ENCODE measurements at regions not wholly inside any gene's neighbourhood (a gene's known extent, or its start where the extent isn't known, plus 50 kb on each side); places are given as distances from the start of the nearest gene placed in this dataset.
"Not testable (repeated sequence)": the region's sequence is repeated elsewhere in the genome, so short reads cannot be mapped to it uniquely, and the experiment has no call there.

DNA sequence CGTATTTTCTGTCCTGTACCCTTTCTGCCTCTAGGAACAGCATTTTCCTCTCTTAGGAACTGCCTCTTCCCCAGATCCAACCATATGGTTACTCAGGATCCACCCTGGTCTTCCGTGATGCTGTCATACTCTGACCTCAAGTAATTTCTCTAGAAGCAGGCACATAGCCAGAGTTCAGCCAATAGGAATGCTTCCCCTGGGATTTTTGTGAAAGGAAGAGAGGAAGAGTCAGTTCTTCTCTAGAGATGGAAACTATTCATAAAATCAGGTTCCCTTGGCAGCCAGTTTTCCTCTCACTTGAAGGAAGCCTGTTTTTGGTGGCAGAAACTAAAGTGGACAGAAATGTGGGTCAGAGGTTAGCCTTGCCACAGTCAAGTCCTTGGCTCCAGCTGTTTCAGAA lies 400.1 kb upstream of the PCSK5 start:
- intact Hi-C loops (cut with DNase I; ENCODE audit: low total_unique reads): no loop called here
- no peaks in the 10 kb centered on the region for H3K27me3 ChIP-seq
- TF ChIP-seq, protein P1, sequence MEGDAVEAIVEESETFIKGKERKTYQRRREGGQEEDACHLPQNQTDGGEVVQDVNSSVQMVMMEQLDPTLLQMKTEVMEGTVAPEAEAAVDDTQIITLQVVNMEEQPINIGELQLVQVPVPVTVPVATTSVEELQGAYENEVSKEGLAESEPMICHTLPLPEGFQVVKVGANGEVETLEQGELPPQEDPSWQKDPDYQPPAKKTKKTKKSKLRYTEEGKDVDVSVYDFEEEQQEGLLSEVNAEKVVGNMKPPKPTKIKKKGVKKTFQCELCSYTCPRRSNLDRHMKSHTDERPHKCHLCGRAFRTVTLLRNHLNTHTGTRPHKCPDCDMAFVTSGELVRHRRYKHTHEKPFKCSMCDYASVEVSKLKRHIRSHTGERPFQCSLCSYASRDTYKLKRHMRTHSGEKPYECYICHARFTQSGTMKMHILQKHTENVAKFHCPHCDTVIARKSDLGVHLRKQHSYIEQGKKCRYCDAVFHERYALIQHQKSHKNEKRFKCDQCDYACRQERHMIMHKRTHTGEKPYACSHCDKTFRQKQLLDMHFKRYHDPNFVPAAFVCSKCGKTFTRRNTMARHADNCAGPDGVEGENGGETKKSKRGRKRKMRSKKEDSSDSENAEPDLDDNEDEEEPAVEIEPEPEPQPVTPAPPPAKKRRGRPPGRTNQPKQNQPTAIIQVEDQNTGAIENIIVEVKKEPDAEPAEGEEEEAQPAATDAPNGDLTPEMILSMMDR (IDR thresholded peaks at IDR 0.05): no peak
- TF ChIP-seq POLR2A (IDR thresholded peaks at IDR 0.05) (no peak), EP300 (IDR thresholded peaks at IDR 0.05) (no peak), POLR2AphosphoS5 (IDR thresholded peaks at IDR 0.05) (no peak)
- DNase-seq: no peak
- H3K4me1 ChIP-seq: no peaks in the 10 kb centered on the region
- H3K9me3 ChIP-seq: no peaks in the 10 kb centered on the region
- H3K27ac ChIP-seq: no peak overlapping the region
- WGBS, 5 donors: 51 to 65% (median 58%) methylated on average over 2 of the region's 2 CpGs
- no peak overlapping the region for H3K4me3 ChIP-seq
- no peaks in the 10 kb centered on the region for H3K36me3 ChIP-seq

DNA sequence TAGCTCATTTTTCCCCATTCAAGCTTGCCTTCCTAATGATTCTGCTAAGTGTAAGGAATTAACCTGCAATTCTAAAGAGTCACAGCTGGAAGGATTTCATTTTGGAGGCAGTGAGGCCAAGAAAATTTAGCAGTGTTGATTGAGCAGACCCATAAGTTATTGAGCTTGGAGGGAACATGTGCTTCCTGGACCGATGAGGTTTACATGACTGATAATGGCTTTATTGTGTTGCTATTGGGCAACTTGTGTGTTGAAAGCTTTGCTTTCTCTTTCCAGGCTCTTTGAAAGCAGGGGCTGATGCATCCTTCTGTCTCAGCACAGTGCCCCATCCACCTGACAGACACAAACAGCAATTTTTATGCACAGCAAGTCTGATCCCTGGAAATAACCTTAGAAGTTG lies 398.9 kb upstream of the PCSK5 start:
- Histone ChIP-seq H3K36me3 (no peaks in the 10 kb centered on the region), H3K4me1 (no peaks in the 10 kb centered on the region), H3K4me3 (no peak overlapping the region), H3K9me3 (no peaks in the 10 kb centered on the region), H3K27me3 (no peaks in the 10 kb centered on the region), H3K27ac (no peak overlapping the region)
- 29 to 65% (median 52%) methylated on average over 1 of the region's 1 CpG for WGBS, 5 donors
- intact Hi-C loops (cut with DNase I; ENCODE audit: low total_unique reads): no loop called here
- DNase-seq: no peak
- TF ChIP-seq, protein P1 (IDR thresholded peaks at IDR 0.05): no peak
- TF ChIP-seq POLR2A (IDR thresholded peaks at IDR 0.05) (no peak), EP300 (IDR thresholded peaks at IDR 0.05) (no peak), POLR2AphosphoS5 (IDR thresholded peaks at IDR 0.05) (no peak)

DNA sequence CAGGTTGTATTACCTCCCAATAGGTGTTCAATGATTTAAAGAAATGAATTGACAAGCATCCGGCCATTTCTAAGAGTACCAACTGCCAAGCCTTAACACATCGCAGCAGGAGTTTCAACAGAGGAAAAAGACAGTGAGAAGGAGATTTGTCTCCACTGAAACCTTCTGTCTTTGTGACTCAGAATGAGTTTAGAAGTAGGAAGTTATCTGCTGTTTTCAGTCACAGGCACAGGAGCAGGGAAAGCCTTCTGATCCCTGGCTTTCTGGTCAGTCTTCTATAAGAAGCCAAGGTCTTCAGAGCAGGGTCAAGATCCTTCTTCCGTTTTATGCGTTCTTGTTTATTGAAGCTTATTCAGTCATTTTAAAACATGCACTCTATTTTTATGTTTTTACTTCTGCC lies 390.7 kb upstream of the PCSK5 start:
- 78 to 90% (median 81%) methylated on average over 4 of the region's 4 CpGs for WGBS, 5 donors
- H3K27ac ChIP-seq: no peak overlapping the region
- TF ChIP-seq POLR2AphosphoS5 (IDR thresholded peaks at IDR 0.05): no peak
- no peak for TF ChIP-seq EP300 (IDR thresholded peaks at IDR 0.05)
- no peak for TF ChIP-seq POLR2A (IDR thresholded peaks at IDR 0.05)
- TF ChIP-seq, protein P1 (IDR thresholded peaks at IDR 0.05): no peak
- H3K27me3 ChIP-seq: no peaks in the 10 kb centered on the region
- intact Hi-C loops (cut with DNase I; ENCODE audit: low total_unique reads): no loop called here
- H3K4me3 ChIP-seq: no peak overlapping the region
- H3K4me1 ChIP-seq: no peaks in the 10 kb centered on the region
- H3K9me3 ChIP-seq: no peaks in the 10 kb centered on the region
- H3K36me3 ChIP-seq: no peaks in the 10 kb centered on the region
- DNase-seq: no peak

DNA sequence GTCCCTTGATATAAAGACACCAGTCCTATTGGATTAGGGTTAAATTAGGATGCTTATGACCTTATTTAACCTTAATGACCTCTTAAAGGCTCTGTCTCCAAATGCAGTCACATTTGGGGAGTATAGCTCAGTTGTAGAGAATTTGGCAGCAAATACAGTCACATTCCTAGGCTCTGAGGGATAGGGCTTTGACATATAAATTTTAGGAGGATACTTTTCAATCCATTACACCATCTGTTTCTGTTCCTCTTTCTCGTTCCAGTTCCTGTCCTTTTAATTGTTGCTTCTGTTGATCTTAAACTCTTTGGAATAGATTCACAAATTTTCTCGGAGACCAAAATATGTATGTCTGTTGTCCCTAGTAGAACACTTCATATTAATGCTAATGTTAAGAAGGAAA lies 390.0 kb upstream of the PCSK5 start:
- Histone ChIP-seq H3K27me3 (no peaks in the 10 kb centered on the region), H3K4me1 (no peaks in the 10 kb centered on the region), H3K27ac (no peak overlapping the region), H3K36me3 (no peaks in the 10 kb centered on the region), H3K9me3 (no peaks in the 10 kb centered on the region), H3K4me3 (no peak overlapping the region)
- TF ChIP-seq POLR2A (IDR thresholded peaks at IDR 0.05) (no peak), EP300 (IDR thresholded peaks at IDR 0.05) (no peak), POLR2AphosphoS5 (IDR thresholded peaks at IDR 0.05) (no peak)
- TF ChIP-seq, protein P1 (IDR thresholded peaks at IDR 0.05): no peak
- intact Hi-C loops (cut with DNase I; ENCODE audit: low total_unique reads): no loop called here
- WGBS, 5 donors: 16 to 54% (median 44%) methylated on average over 2 of the region's 2 CpGs
- no peak for DNase-seq

DNA sequence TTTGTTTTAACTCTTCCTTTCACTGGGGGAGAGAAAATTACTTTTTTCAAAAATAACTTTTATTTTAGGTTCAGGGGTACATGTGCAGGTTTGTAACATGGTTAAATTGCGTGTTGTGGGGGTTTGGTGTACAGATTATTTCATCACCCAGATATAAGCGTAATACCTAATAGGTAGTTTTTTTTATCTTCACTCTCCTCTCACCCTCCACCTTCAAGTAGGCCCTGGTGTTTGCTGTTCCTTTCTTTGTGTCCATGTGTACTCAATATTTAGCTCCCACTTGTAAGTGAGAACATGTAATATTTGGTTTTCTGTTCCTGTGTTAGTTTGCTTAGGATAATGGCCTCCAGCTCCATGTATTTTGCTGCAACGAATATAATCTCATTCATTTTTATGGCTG lies 389.5 kb upstream of the PCSK5 start:
- H3K4me3 ChIP-seq; DNase-seq; H3K27me3 ChIP-seq; H3K4me1 ChIP-seq; intact Hi-C loops (cut with DNase I; ENCODE audit: low total_unique reads); H3K36me3 ChIP-seq; H3K9me3 ChIP-seq; H3K27ac ChIP-seq: not testable (repeated sequence)
- WGBS, 5 donors: 36 to 66% (median 42%) methylated on average over 3 of the region's 3 CpGs

Measured in stomach (tissue), 8 donors.